ENCODE measurements at regions not wholly inside any gene's neighbourhood (a gene's known extent, or its start where the extent isn't known, plus 50 kb on each side); places are given as distances from the start of the nearest gene placed in this dataset.

GRCh38 chr18:37712776-37713175, 147.2 kb upstream of the CELF4 start:
- DNase-seq: no peak

GRCh38 chr18:37711766-37712505, 146.3 kb upstream of the CELF4 start:
- no peaks in the 10 kb centered on the region for H3K36me3 ChIP-seq
- no peaks in the 10 kb centered on the region for H3K9me3 ChIP-seq
- no peak overlapping the region for H3K4me3 ChIP-seq
- H3K27me3 ChIP-seq: no peaks in the 10 kb centered on the region
- no peak for DNase-seq

More at GRCh38 chr18:37712776-37713175, 147.2 kb upstream of the CELF4 start:
- Histone ChIP-seq H3K9me3 (no peaks in the 10 kb centered on the region), H3K27me3 (no peaks in the 10 kb centered on the region), H3K4me3 (no peak overlapping the region), H3K36me3 (no peaks in the 10 kb centered on the region)

GRCh38 chr18:37710726-37711125, 145.1 kb upstream of the CELF4 start:
- no peaks in the 10 kb centered on the region for H3K36me3 ChIP-seq

GRCh38 chr18:37709740-37710139, 144.1 kb upstream of the CELF4 start:
- no peaks in the 10 kb centered on the region for H3K9me3 ChIP-seq
- H3K4me3 ChIP-seq: no peak overlapping the region
- no peak for DNase-seq
- no peaks in the 10 kb centered on the region for H3K36me3 ChIP-seq
- H3K27me3 ChIP-seq: no peaks in the 10 kb centered on the region

More at GRCh38 chr18:37710726-37711125, 145.1 kb upstream of the CELF4 start:
- Histone ChIP-seq H3K27me3 (no peaks in the 10 kb centered on the region), H3K9me3 (no peaks in the 10 kb centered on the region), H3K4me3 (no peak overlapping the region)
- no peak for DNase-seq

- H3K4me3 ChIP-seq: no peak overlapping the region
- no peaks in the 10 kb centered on the region for H3K27me3 ChIP-seq
- no peaks in the 10 kb centered on the region for H3K9me3 ChIP-seq
- no peaks in the 10 kb centered on the region for H3K36me3 ChIP-seq
- DNase-seq: no peak
Measured at GRCh38 chr18:37705016-37705415, 139.4 kb upstream of the CELF4 start.

GRCh38 chr18:37702841-37703240, 137.2 kb upstream of the CELF4 start:
- no peak for DNase-seq
- H3K9me3 ChIP-seq: no peaks in the 10 kb centered on the region
- H3K36me3 ChIP-seq: no peaks in the 10 kb centered on the region

GRCh38 chr18:37701967-37702366, 136.4 kb upstream of the CELF4 start:
- Histone ChIP-seq H3K9me3 (no peaks in the 10 kb centered on the region), H3K4me3 (no peak overlapping the region), H3K36me3 (no peaks in the 10 kb centered on the region), H3K27me3 (no peaks in the 10 kb centered on the region)
- no peak for DNase-seq

More at GRCh38 chr18:37702841-37703240, 137.2 kb upstream of the CELF4 start:
- no peaks in the 10 kb centered on the region for H3K27me3 ChIP-seq
- no peak overlapping the region for H3K4me3 ChIP-seq

GRCh38 chr18:37698508-37699040, 133.0 kb upstream of the CELF4 start:
- Histone ChIP-seq H3K27me3 (no peaks in the 10 kb centered on the region), H3K9me3 (no peaks in the 10 kb centered on the region), H3K4me3 (no peak overlapping the region), H3K36me3 (no peaks in the 10 kb centered on the region)
- DNase-seq: no peak

GRCh38 chr18:37694516-37694915, 128.9 kb upstream of the CELF4 start:
- Histone ChIP-seq H3K36me3 (no peaks in the 10 kb centered on the region), H3K9me3 (no peaks in the 10 kb centered on the region), H3K4me3 (no peak overlapping the region), H3K27me3 (no peaks in the 10 kb centered on the region)
- no peak for DNase-seq

- no peak overlapping the region for H3K4me3 ChIP-seq
- no peaks in the 10 kb centered on the region for H3K36me3 ChIP-seq
- no peak for DNase-seq
- H3K27me3 ChIP-seq: no peaks in the 10 kb centered on the region
- H3K9me3 ChIP-seq: no peaks in the 10 kb centered on the region
Measured at GRCh38 chr18:37691162-37691561, 125.6 kb upstream of the CELF4 start.

- DNase-seq: no peak
- Histone ChIP-seq H3K9me3 (no peaks in the 10 kb centered on the region), H3K4me3 (no peak overlapping the region), H3K27me3 (no peaks in the 10 kb centered on the region), H3K36me3 (no peaks in the 10 kb centered on the region)
Measured at GRCh38 chr18:37689841-37690240, 124.2 kb upstream of the CELF4 start.

- Histone ChIP-seq H3K36me3 (no peaks in the 10 kb centered on the region), H3K4me3 (no peak overlapping the region), H3K27me3 (no peaks in the 10 kb centered on the region), H3K9me3 (no peaks in the 10 kb centered on the region)
- DNase-seq: no peak
Measured at GRCh38 chr18:37684590-37684989, 119.0 kb upstream of the CELF4 start.

GRCh38 chr18:37684183-37684582, 118.6 kb upstream of the CELF4 start:
- H3K4me3 ChIP-seq: no peak overlapping the region
- H3K36me3 ChIP-seq: no peaks in the 10 kb centered on the region
- DNase-seq: no peak
- H3K9me3 ChIP-seq: no peaks in the 10 kb centered on the region
- H3K27me3 ChIP-seq: no peaks in the 10 kb centered on the region

- Histone ChIP-seq H3K4me3 (no peak overlapping the region), H3K36me3 (no peaks in the 10 kb centered on the region), H3K9me3 (no peaks in the 10 kb centered on the region), H3K27me3 (no peaks in the 10 kb centered on the region; the same call in 1 of the 2 replicates)
- DNase-seq: no peak
Measured at GRCh38 chr18:37680911-37681310, 115.3 kb upstream of the CELF4 start.

- Histone ChIP-seq H3K4me3 (no peak overlapping the region), H3K27me3 (no peaks in the 10 kb centered on the region; the same call in 1 of the 2 replicates), H3K9me3 (no peaks in the 10 kb centered on the region), H3K36me3 (no peaks in the 10 kb centered on the region)
- DNase-seq: no peak
Measured at GRCh38 chr18:37676276-37676675, 110.7 kb upstream of the CELF4 start.

GRCh38 chr18:37675699-37676098, 110.1 kb upstream of the CELF4 start:
- H3K9me3 ChIP-seq: no peaks in the 10 kb centered on the region
- H3K36me3 ChIP-seq: no peaks in the 10 kb centered on the region
- no peaks in the 10 kb centered on the region; the same call in 1 of the 2 replicates for H3K27me3 ChIP-seq
- H3K4me3 ChIP-seq: no peak overlapping the region
- DNase-seq: no peak

GRCh38 chr18:37674570-37674969, 109.0 kb upstream of the CELF4 start:
- Histone ChIP-seq H3K27me3 (no peaks in the 10 kb centered on the region; the same call in 1 of the 2 replicates), H3K9me3 (no peaks in the 10 kb centered on the region), H3K36me3 (no peaks in the 10 kb centered on the region), H3K4me3 (no peak overlapping the region)
- no peak for DNase-seq

GRCh38 chr18:37673671-37674070, 108.1 kb upstream of the CELF4 start:
- DNase-seq: no peak
- no peaks in the 10 kb centered on the region for H3K36me3 ChIP-seq
- no peak overlapping the region for H3K4me3 ChIP-seq
- H3K9me3 ChIP-seq: no peaks in the 10 kb centered on the region
- H3K27me3 ChIP-seq: no peaks in the 10 kb centered on the region; the same call in 1 of the 2 replicates

Measured in MG63 (cell line).